HUDEP-2 (cell line): ENCODE measurements at regions not wholly inside any gene's neighbourhood (a gene's known extent, or its start where the extent isn't known, plus 50 kb on each side); places are given as distances from the start of the nearest gene placed in this dataset.

Source experiments
- DNase-seq, 76 experiments: peaks; one replicate each; lab custom pipeline; 2025; ENCODE audit not compliant: unreplicated experiment in 76 of 76; lab: John Stamatoyannopoulos, UW

DNA sequence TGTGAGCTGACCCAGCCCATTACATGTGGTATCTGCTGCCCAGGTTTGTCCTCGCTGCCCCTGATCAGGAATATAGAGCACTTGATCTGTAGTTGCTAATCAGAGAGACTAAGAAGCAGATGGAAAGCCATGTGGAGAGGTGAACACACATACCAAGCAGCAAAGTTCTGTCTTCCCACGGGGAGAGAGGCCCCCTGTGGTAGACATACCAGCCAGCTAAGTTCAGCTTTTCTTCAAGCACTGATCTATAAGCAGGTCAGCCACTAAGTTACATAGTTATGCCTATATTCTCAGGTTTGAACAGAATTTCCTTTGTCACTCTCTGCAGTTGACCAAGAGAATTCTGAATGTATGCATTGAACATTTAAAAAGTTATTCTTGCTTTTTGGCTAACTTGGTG lies 76.4 kb downstream of the DDX3Y start:
- no peak for DNase-seq

DNA sequence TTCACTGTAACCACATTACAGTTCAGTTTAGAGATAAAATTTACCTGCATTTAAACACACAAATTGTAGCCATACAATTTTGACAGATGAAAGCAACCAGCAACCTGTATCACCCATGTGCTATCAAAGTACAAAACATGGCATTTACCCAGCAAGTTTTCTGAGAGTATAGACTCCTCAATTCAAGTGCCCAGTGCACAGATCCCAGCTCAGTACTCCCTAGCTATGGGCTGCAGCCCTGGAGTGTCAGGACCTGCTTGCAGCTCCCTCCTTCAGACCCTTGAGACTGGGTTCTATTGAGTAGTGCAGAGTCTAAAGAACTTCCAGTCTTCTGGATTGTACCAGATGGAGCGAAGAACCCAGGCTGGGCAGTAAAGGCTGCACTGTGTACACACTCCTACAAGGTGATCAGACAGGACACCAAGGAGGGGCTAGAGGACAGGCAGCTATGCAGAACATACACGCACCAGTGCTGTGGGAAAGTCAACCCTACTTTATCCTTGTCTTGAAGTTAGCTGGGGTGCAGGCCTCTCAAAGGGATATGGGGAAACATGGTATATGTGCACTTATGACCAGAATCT lies 77.7 kb downstream of the DDX3Y start:
- DNase-seq: peak in 2 of 76 experiments; percentile 0

DNA sequence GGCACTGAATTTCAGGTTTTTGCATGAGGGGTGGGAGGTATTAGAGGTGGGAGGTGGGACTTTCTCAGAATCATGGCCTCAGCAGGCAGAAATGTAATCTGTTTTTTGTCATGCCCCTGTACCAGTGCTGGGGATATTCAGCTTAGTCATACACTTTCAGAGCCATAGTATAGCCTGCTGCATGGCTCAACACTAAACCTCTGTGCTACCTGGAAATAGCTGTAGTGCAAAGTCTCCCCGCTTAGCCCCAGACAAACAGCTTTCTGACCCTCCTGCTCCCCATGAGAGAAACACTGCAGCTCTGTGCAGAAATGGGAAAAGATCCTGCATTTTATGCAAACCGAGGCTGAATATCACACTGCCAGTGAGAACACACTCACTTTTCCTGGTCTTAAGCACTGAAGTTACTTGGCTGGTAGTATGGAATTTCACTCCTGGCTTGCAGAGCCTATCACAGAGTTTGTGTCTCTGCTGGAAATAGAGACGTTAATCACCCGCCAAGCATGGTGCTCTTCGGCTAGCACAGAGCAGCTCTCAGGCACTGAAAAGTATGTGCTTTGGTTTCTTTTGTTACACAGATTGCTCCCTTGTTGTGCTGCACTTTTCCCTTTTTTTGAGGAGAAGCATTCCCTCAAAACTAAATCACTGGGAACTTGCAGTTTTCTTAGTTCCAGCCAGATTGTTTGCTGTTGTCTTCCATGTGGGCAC lies 80.1 kb downstream of the DDX3Y start:
- DNase-seq: no peak

DNA sequence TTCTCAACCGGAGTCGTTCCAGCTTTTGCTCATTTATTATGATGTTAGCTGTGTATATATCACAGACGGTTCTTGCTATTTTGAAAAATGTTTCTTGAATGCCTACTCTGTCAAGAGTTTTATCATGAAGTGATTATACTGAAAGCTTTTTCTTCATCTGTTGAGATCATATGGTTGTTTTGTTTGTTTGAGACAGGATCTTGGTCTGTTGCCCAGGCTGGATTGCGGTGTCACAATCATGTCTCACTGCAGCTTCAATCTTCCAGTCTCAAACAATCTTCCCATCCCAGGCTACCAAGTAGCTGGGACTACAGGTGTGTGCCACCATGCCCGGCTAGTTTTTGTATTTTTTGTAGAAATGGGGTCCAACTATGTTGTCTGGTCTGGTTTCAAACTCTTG lies 112.8 kb downstream of the DDX3Y start:
- no peak for DNase-seq

DNA sequence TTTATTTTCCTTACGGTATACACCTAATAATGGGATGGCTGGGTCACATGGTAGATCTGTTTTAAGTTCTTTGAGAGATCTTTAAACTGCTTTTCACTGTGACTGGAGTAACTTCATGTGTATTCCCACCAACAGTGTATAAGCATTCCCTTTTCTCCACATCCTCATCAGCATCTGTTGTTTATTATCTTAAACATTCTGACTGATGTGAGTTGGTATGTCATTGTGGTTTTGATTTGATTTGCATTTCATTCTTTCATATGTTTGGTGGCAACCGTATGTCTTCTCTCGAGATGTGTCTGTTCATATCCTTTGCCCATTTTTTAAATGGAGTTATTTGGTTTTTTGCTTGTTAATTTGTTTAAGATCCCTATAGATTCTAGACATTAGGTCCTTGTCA lies 114.8 kb downstream of the DDX3Y start:
- DNase-seq: no peak

DNA sequence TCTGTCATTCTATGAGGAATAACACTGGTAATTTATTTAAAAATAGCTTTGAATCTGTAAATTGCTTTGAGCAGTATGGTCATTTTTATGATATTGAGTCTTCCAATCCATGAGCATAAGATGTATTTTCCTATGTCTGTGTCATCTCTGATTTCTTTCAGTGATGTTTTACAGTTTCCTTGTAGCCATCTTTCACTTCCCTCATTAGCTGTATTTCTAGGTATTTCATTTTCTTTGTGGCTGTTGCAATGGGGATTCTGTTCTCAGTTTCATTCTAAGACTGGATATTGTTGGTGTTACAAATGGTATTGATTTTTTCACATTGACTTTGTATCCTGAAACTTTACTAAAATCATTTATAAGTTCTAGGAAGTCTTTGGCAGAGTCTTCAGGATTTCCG lies 116.2 kb downstream of the DDX3Y start:
- no peak for DNase-seq

DNA sequence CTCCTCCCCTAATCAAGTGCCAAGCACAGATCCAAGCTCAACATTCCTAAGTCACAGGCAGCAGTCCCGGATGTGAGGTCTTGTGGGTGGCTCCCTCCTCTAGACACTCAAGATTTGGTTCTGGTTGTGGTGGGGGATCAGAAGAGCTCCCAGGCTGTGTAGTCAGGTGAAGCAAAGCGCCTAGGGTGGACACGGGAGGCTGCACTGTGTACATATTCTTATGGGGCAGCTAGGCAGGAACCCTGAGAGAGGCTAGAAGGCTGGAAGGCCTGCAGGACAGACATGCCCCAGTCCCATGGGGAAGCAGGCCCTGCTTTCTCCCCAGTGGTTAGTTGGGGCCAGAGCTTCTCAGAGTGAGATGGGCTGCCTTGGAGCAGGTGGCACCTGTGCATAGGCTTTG lies 118.9 kb downstream of the DDX3Y start:
- DNase-seq: no peak

DNA sequence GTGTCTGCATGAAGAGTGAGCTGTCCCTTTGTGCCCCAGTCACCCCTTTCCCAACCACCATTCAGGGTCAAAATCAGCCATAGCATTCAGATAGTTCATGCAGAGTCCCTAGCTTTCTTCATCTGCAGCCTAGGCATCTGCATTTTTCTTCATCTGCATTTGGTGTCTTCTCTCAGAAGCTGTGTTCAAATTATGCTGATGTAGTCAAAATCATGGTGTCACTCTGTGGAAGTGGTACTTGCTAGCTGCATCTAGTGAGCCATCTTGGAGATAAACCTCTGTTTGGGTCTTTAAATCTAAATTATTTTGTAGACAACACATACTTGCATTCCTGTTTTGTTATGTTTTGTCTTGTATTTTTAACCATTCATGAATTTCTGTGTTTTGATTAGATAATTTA lies 119.8 kb downstream of the DDX3Y start:
- DNase-seq: no peak

DNA sequence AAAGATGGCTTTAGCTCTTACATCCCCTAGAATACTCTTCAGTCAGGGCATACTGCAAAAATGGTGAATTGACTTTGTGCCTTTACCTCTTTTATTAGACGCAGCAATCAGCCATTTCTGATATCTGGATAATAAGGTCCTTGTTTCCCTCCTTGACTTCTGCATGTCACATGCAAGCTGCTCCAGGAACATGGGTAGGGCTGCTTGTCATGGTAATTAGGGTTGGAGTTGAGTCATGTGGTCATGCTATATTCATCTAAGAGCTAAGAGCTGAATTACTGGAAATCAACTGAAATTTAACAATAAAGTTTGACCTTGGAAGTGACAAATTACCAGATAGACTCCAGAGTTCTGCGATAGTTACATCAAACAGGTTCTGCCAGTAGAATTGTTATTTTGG lies 122.2 kb downstream of the DDX3Y start:
- no peak for DNase-seq

DNA sequence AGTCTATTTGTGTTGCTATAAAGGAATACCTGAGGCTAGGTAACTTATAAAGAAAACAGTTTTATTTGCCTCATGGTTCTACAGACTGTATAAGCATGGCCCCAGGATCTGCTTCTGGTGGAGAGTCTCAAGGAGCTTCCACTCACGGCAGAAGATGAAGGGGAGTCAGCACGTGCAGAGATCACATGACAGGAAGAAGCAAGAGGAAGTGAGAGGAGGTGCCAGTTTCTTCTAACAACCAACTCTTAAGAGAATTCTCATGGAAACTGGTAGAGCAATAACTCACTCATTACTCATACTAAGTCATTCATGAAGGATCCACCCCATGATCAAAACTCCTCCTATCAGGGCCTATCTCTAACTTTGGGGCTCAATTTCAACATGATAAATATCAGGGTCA lies 135.6 kb downstream of the DDX3Y start:
- no peak for DNase-seq

DNA sequence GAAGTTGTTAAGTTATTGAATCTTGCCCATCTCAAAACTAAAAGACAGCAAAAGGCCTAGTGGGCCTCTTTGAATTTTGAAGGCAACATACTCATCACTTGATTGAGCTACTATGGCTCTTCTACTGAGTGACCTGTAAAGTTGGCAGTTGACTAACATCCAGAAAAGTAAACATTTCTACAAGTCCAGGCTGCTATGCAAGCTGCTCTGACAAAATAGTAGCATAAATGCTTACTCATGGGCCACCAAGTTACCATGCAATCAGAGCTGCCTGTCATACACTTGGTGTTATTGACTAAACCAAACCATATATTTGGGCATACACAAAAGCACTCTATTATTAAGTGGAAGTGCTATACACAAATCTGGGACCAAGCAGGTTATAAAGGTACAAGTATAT lies 148.8 kb downstream of the DDX3Y start:
- DNase-seq: no peak

DNA sequence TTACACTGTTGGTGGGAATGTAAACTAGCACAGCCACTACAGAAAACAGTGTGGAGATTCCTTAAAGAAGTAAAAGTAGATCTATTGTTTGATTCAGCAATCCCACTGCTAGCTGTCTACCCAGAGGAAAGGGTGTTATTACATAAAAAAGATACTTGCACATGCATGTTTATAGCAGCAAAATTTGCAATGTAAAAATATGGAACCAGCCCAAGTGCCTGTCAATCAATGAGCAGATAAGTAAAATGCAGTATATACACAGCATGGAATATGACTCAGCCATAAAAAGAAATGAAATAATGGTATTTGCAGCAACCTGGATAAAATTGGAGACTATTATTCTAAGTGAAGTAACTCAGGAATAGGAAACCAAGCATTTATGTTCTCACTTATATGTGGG lies 161.7 kb downstream of the DDX3Y start:
- no peak for DNase-seq

DNA sequence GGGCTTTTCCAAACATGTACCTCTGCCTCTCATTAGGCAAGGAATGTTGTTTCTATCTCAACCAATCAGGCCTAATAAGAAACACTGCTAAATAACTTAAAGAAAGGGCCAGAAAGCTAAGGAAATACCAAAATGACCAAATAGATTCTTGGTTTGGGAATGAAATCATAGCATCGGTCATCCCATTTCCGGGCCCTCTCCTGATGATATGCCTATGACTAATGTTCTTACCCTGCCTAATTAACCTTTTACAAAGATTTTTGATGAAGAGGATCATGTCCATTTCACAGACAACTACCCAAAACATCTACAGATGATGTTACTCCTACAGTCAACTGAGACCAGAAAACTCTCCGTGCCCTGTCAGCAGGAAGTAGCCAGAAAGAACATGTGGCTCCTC lies 164.0 kb downstream of the DDX3Y start:
- no peak for DNase-seq

DNA sequence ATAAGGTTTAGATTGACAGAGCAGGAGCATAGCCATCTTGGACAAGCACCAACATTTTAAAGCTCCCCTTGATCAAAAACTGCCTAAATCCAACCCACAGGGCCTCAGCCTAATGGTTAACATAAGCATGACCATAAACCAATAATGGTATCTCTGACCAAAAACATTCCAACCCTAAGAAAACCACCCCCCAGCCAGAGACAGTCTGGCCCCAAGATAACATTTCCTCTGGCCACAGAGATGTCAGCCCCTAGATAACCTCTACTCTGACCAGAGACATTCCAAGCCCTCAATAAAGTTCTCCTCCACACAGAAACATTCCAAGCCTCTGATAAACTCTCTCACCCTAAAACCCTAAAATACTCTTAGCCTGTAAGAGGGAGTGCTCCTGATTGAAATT lies 164.4 kb downstream of the DDX3Y start:
- peak in 1 of 76 experiments; percentile 0 for DNase-seq

DNA sequence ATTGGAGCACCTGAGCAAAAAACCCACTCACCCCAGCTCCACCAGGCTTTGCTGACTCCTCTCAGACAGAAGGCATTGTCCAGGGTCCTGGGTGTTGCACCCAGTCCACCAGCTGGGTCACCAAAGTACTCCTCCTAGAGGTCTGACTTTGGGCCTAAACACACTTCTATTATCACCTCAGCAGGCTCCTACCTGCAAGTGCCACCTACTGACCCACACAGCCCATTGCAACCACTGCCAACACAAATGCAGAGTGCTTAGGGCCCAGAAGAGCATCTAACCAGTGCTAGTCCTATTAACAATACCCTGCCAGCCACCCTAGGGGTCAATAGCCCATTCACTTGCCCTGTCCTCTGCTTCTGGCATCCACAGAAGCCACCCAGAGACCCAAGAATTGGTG lies 178.1 kb downstream of the DDX3Y start:
- DNase-seq: peak in 9 of 76 experiments; percentile 0 to 10 (median 0)

DNA sequence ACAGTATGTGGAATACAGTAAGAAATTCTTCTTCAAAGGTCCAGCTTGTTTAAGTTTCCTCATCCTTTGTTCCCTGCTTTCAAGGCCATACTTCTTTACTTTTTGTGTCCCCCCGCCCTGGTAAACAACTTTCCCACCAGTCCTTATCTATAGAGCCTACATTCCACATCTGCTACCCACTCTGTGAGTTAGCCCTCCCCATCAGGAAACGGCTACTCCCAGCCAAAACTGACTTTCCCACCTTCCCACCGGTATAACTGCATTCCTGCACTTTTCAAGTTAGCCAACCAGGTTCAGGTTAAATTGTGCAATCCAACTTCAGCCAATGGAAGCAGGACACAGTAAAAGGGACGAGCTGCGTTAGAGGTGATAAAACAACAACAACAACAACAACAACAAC lies 186.9 kb downstream of the DDX3Y start:
- DNase-seq: no peak

DNA sequence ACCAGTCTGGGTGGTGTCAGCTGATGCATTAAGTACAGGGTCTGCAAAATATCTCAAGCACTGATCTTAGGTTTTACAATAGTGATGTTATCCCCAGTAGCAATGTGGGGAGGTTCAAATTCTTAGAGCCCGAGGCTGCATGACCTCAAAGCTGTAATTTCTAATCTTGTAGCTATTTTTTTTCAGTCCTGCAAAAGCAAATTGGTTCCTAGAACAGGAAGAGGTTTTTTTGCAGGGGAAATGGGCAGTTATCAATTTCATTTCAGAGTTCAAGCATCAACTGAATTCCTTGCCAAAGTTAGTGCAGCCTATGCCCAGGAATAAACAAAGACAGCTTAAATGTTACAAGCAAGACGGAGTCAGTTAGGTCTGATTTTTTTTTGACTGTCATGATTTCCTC lies 188.3 kb downstream of the DDX3Y start:
- no peak for DNase-seq

DNA sequence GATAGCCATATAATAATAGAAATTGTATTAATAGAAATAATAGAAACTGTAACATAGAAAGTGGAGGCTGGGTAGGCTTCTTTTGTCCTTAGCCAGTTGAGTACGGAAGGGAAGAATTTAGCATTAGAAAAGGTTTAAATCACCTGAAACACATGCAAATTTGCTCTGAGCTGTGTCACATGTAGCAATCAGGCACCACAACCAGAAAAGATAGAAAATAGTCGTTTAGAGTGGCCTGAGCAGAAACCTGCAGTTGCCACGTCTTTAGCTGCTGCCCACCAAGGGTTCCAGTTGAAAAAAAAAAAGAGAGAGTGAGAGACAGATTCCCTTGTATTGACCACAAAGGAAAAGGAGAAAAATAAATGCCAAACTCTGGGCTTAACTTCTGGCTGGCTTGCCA lies 188.8 kb downstream of the DDX3Y start:
- DNase-seq: no peak

DNA sequence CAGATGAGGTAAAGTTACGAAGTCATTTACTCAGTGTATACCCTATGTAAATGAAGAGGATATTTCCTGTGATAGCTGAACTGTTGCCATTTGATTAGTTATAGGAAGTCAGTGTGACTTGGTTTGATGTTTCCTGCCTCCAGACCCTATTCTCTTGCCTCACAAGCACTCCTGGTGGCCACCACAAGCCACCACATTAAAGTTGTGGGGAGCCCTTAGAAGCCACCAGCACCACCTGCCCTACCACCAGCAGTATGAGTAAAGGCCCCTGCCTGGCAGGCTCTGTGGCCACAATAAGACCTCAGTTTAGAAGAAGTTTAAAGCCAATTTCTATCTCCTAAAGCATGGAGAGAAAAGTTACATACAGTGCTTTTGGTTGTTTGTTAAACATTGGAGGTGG lies 189.7 kb downstream of the DDX3Y start:
- peak in 7 of 76 experiments; percentile 0 to 19 (median 0) for DNase-seq

DNA sequence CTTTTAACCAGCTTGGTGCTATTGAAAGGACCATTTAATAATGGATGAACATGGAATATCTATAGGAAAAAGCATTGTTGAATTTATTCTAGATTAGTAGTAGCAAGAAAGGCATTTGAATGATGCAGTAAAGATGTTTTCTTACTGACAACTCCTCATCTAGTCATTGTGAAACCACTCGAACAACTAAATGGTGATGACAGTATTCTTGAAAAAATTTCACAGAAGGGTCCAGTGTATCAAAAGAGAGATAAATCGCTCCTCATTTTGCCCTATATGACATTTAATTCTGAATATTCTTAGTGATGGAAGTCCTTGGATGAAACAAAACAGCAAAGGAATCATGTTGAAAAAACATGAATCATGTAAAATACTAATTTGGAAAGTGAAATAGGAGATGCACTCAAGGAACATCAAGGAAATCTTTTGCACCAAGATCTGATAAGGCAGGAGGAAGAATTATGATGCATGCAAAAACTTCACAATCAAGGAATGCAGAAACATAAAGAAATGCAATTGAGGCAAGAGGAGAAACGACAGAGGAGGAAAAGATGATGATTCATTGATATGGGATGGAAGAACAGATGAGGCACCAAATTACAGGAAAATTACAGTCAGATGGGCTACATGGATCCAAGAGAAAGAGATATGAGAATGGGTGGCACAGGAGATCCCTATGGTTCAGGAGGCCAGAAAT lies 190.4 kb downstream of the DDX3Y start:
- no peak for DNase-seq

DNA sequence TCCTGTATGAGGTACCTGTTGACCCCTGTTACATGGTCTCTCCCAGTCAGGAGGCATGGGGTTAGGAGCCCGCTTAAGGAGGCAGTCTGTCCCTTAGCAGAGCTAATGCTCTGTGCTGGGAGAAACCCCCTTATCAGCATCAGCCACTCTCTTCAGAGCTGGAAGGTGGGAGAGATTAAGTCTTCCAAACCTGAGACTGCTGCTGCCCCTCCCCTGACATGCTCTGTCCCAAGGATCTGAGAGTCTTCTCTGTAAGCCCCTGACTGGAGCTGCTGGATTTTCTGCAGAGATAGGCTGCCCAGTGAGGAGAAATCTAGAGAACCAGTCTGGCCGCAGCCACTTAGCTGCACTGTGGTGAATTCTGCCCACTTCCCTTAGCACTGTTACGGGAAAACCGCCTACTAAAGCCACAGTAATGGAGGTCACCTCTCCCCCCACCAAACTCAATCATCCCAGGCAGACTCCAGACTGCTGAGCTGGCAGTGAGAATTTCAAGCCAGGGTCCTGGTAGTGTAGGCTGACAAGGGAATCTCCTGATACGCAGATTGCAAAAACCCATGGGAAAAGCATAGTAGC lies 222.3 kb downstream of the DDX3Y start:
- DNase-seq: peak in 38 of 76 experiments; percentile 0 to 43 (median 4)

DNA sequence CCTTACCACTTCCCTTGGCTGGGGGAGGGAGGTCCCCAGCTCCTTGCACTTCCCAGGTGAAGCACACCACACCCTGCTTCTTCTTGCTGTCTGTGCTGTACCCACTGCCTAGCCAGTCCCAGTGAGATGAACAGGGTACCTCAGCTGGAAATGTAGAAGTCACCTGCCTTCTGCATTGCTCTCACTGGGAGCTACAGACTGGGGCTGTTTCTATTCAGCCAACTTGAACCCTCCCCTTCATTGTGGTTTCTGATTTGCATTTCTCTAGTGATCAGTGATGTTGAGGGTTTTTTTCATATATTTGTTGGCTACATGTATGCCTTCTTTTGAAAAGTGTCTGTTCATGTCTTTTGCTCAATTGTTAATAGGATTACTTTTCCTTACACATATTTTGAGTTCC lies 222.8 kb downstream of the DDX3Y start:
- no peak for DNase-seq
